NOMO-1 treated with dmso at 0.1 percent for 144 hours (cell line): ENCODE measurements at regions not wholly inside any gene's neighbourhood (a gene's known extent, or its start where the extent isn't known, plus 50 kb on each side); places are given as distances from the start of the nearest gene placed in this dataset.
"Not testable (repeated sequence)": the region's sequence is repeated elsewhere in the genome, so short reads cannot be mapped to it uniquely, and the experiment has no call there.

Experiments
- DNase-seq: peaks from one replicate; lab custom pipeline; 2025; ENCODE audit not compliant: unreplicated experiment; lab: John Stamatoyannopoulos, UW

- not testable (repeated sequence) for DNase-seq
These were observed 299.4 kb downstream of the BCL2L11 start for GRCh38 chr2:111420074-111420473.

GRCh38 chr2:111420835-111421234 is 300.1 kb downstream of the BCL2L11 start:
- not testable (repeated sequence) for DNase-seq

GRCh38 chr2:111421949-111422348 is 301.2 kb downstream of the BCL2L11 start:
- DNase-seq = not testable (repeated sequence)

- DNase-seq = not testable (repeated sequence)
These were observed 301.8 kb downstream of the BCL2L11 start for GRCh38 chr2:111422562-111422961.

GRCh38 chr2:111423184-111423583 is 302.5 kb downstream of the BCL2L11 start:
- not testable (repeated sequence) for DNase-seq

GRCh38 chr2:111424176-111424575 is 303.5 kb downstream of the BCL2L11 start:
- DNase-seq = not testable (repeated sequence)

- not testable (repeated sequence) for DNase-seq
These were observed 304.2 kb downstream of the BCL2L11 start for GRCh38 chr2:111424851-111425309.

GRCh38 chr2:111425789-111426201 is 305.1 kb downstream of the BCL2L11 start:
- DNase-seq = not testable (repeated sequence)

- DNase-seq = not testable (repeated sequence)
These were observed 306.6 kb downstream of the BCL2L11 start for GRCh38 chr2:111427346-111427745.

- not testable (repeated sequence) for DNase-seq
These were observed 308.2 kb downstream of the BCL2L11 start for GRCh38 chr2:111428915-111429314.

GRCh38 chr2:111429353-111429752 is 308.6 kb downstream of the BCL2L11 start:
- DNase-seq = not testable (repeated sequence)

- not testable (repeated sequence) for DNase-seq
These were observed 310.3 kb downstream of the BCL2L11 start for GRCh38 chr2:111430817-111431661.

GRCh38 chr2:111432423-111432822 is 311.7 kb downstream of the BCL2L11 start:
- not testable (repeated sequence) for DNase-seq

- DNase-seq = not testable (repeated sequence)
These were observed 312.3 kb downstream of the BCL2L11 start for GRCh38 chr2:111432916-111433499.

- not testable (repeated sequence) for DNase-seq
These were observed 313.3 kb downstream of the BCL2L11 start for GRCh38 chr2:111433892-111434607.

GRCh38 chr2:111434608-111434939 is 313.9 kb downstream of the BCL2L11 start:
- not testable (repeated sequence) for DNase-seq

- DNase-seq = not testable (repeated sequence)
These were observed 315.0 kb downstream of the BCL2L11 start for GRCh38 chr2:111435553-111436310.

GRCh38 chr2:111436411-111436810 is 315.7 kb downstream of the BCL2L11 start:
- DNase-seq = not testable (repeated sequence)

- not testable (repeated sequence) for DNase-seq
These were observed 316.7 kb downstream of the BCL2L11 start for GRCh38 chr2:111437288-111437990.

GRCh38 chr2:111438161-111438560 is 317.4 kb downstream of the BCL2L11 start:
- DNase-seq = not testable (repeated sequence)
